Activated CD4-positive, alpha-beta T cell treated with anti-CD3 and anti-CD28 coated beads, Interleukin-2, Interleukin-4, amounts not matched to agents 100 ng/mL and 50 ng/mL, durations not matched to agents 16 hours and 8 hours (primary cell): ENCODE measurements at regions not wholly inside any gene's neighbourhood (a gene's known extent, or its start where the extent isn't known, plus 50 kb on each side); places are given as distances from the start of the nearest gene placed in this dataset.
A peak's percentile ranks its signal among the peaks of the same experiment; 100 is the strongest.

Experiments
- DNase-seq: peaks from one replicate; pipeline ENCODE4 v3.0.0-alpha.2; 2020; ENCODE audit warnings: low spot score

DNA sequence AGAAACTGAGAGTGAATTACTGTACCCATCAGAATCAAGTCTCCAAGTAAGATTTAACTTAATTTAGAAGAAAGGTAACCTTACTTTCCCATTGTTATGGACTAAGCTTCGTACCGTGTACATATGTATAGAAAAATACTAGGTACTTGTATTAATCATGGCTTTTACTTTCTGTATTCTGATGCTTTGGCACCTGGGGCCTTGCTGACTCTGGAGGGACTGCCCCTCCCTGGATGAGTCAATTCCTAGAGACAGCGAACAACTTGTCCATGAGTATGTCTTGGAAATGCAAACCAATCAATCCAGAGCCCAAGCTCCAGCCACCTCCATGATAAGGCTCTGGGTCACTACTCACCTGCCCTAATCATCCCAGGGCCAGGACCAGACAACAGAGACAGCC lies 50.0 kb upstream of the DGKG start:
- DNase-seq = peak; percentile 33
